ENCODE measurements at regions not wholly inside any gene's neighbourhood (a gene's known extent, or its start where the extent isn't known, plus 50 kb on each side); places are given as distances from the start of the nearest gene placed in this dataset.
"Not testable (repeated sequence)": the region's sequence is repeated elsewhere in the genome, so short reads cannot be mapped to it uniquely, and the experiment has no call there.

DNA sequence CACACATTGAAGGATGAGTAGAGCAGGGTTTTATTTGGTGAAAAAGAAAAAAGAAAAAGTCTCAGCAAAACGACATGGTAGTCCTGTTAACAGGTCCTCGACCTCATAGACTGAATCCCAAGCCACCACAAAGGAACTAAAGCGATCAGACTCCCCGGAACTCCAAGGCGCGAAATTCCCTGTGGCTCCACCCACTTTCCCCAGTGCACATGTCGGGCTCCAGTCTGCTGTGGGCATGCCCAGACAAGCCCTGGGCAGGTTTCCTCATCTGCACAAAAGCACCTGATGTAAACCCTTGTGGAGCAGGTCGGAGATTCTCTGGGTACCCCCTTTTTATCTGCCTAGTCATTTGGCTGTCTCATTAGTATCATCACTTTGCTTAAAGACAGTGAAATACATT, 170.7 kb upstream of the FSIP2 start:
- no peak for ATAC-seq
- TF ChIP-seq ISL1 (CRISPR knock-in tag; IDR thresholded peaks at IDR 0.05) (no peak), PPARA (CRISPR knock-in tag; IDR thresholded peaks at IDR 0.05; ENCODE audit: borderline replicate concordance) (no peak), ESRRG (CRISPR knock-in tag; IDR thresholded peaks at IDR 0.05) (no peak), ZNF565 (CRISPR knock-in tag; conservative IDR thresholded peaks at IDR 0.05; ENCODE audit: low read depth) (no peak), ARNTL (CRISPR knock-in tag; IDR thresholded peaks at IDR 0.05; ENCODE audit: borderline replicate concordance, low read depth) (no peak), TOX (CRISPR knock-in tag; IDR thresholded peaks at IDR 0.05; ENCODE audit: borderline replicate concordance) (no peak)
- TF ChIP-seq, protein P1, sequence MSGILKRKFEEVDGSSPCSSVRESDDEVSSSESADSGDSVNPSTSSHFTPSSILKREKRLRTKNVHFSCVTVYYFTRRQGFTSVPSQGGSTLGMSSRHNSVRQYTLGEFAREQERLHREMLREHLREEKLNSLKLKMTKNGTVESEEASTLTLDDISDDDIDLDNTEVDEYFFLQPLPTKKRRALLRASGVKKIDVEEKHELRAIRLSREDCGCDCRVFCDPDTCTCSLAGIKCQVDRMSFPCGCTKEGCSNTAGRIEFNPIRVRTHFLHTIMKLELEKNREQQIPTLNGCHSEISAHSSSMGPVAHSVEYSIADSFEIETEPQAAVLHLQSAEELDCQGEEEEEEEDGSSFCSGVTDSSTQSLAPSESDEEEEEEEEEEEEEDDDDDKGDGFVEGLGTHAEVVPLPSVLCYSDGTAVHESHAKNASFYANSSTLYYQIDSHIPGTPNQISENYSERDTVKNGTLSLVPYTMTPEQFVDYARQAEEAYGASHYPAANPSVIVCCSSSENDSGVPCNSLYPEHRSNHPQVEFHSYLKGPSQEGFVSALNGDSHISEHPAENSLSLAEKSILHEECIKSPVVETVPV (CRISPR knock-in tag; IDR thresholded peaks at IDR 0.05), result no peak

DNA sequence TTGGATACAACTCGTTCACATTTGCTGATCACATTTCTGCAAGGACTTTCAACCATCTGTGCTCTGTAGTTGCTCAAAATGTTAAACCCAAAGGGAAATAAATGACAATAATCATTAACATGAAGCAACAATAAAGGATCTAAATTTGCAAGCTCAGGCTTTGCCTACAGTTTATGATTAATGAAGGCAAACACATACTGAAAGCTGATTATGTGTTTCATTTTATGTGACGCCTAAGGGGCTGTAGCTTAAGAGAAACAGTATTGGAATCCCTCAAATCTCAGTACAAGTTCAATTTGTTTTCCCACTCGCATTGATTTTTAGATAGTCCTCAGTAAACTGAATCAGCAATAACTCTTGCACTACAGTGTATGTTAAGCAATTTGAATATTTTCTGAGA, 160.3 kb upstream of the FSIP2 start:
- TF ChIP-seq, protein P2, sequence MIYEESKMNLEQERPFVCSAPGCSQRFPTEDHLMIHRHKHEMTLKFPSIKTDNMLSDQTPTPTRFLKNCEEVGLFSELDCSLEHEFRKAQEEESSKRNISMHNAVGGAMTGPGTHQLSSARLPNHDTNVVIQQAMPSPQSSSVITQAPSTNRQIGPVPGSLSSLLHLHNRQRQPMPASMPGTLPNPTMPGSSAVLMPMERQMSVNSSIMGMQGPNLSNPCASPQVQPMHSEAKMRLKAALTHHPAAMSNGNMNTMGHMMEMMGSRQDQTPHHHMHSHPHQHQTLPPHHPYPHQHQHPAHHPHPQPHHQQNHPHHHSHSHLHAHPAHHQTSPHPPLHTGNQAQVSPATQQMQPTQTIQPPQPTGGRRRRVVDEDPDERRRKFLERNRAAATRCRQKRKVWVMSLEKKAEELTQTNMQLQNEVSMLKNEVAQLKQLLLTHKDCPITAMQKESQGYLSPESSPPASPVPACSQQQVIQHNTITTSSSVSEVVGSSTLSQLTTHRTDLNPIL (CRISPR knock-in tag; IDR thresholded peaks at IDR 0.05; ENCODE audit: low read depth), result no peak
- TF ChIP-seq ESRRG (CRISPR knock-in tag; IDR thresholded peaks at IDR 0.05), result no peak
- TF ChIP-seq OSR1 (CRISPR knock-in tag; IDR thresholded peaks at IDR 0.05), result no peak
- TF ChIP-seq ZNF565 (CRISPR knock-in tag; conservative IDR thresholded peaks at IDR 0.05; ENCODE audit: low read depth), result no peak
- TF ChIP-seq, protein P1 (CRISPR knock-in tag; IDR thresholded peaks at IDR 0.05), result no peak
- no peak for TF ChIP-seq ZFP30 (CRISPR knock-in tag; IDR thresholded peaks at IDR 0.05)
- TF ChIP-seq ARNTL (CRISPR knock-in tag; IDR thresholded peaks at IDR 0.05; ENCODE audit: borderline replicate concordance, low read depth), result no peak
- no peak for TF ChIP-seq CSDC2 (CRISPR knock-in tag; IDR thresholded peaks at IDR 0.05)
- no peak for TF ChIP-seq ISL1 (CRISPR knock-in tag; IDR thresholded peaks at IDR 0.05)
- no peak for TF ChIP-seq BACH2 (CRISPR knock-in tag; IDR thresholded peaks at IDR 0.05; ENCODE audit: borderline replicate concordance)
- TF ChIP-seq, protein P3, sequence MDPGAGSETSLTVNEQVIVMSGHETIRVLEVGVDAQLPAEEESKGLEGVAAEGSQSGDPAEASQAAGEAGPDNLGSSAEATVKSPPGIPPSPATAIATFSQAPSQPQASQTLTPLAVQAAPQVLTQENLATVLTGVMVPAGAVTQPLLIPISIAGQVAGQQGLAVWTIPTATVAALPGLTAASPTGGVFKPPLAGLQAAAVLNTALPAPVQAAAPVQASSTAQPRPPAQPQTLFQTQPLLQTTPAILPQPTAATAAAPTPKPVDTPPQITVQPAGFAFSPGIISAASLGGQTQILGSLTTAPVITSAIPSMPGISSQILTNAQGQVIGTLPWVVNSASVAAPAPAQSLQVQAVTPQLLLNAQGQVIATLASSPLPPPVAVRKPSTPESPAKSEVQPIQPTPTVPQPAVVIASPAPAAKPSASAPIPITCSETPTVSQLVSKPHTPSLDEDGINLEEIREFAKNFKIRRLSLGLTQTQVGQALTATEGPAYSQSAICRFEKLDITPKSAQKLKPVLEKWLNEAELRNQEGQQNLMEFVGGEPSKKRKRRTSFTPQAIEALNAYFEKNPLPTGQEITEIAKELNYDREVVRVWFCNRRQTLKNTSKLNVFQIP (CRISPR knock-in tag; IDR thresholded peaks at IDR 0.05; ENCODE audit: borderline replicate concordance, low read depth), result no peak
- TF ChIP-seq TOX (CRISPR knock-in tag; IDR thresholded peaks at IDR 0.05; ENCODE audit: borderline replicate concordance), result no peak
- no peak for TF ChIP-seq ZNF70 (CRISPR knock-in tag; IDR thresholded peaks at IDR 0.05)
- no peak for TF ChIP-seq ZFP3 (CRISPR knock-in tag; IDR thresholded peaks at IDR 0.05)
- TF ChIP-seq PPARA (CRISPR knock-in tag; IDR thresholded peaks at IDR 0.05; ENCODE audit: borderline replicate concordance), result no peak
- no peak for TF ChIP-seq GLIS3 (CRISPR knock-in tag; IDR thresholded peaks at IDR 0.05)
- no peak for TF ChIP-seq ZC3H10 (CRISPR knock-in tag; IDR thresholded peaks at IDR 0.05)
- ATAC-seq, result no peak

DNA sequence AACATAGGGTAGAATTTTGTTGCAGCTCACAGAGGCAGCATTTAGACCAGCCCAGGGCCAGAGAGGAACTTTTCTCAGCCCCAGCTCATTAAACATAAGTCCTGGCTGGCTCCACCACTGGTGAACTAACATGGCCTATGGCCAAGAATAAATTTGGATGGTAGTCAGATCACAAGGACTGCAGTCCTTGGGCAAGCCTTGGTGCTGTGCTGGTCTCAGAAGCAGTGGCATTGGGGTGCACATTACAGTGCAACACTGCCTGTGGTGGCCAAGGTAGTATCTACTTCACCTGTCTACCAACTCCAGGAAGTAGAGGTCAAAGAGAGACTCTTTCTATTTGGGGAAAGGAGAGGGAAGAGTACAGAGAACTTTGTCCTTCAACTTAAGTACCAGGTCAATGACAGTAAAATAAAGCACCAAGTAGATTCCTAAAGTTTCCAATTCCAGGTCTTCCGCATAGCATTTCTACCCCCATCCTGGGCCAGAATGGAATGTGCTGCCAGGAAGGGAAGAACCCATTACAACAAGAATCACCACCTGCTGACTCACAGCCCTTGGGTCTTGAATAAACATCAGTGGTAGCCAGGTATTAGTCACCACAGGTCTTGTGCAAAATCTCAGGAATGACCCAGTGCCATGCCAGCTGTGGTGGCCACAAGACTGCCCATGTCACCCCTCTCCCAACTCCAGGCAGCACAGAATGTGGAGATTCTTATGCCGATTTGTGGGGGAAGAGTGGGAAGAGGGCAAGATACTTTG, 155.4 kb upstream of the FSIP2 start:
- no peak for ATAC-seq
- TF ChIP-seq PPARA (CRISPR knock-in tag; IDR thresholded peaks at IDR 0.05; ENCODE audit: borderline replicate concordance) (no peak), ISL1 (CRISPR knock-in tag; IDR thresholded peaks at IDR 0.05) (no peak), TCF4 (CRISPR knock-in tag; IDR thresholded peaks at IDR 0.05; ENCODE audit: borderline replicate concordance) (no peak), CSDC2 (CRISPR knock-in tag; IDR thresholded peaks at IDR 0.05) (no peak), ZFP3 (CRISPR knock-in tag; IDR thresholded peaks at IDR 0.05) (no peak), TOX (CRISPR knock-in tag; IDR thresholded peaks at IDR 0.05; ENCODE audit: borderline replicate concordance) (no peak), ZNF565 (CRISPR knock-in tag; conservative IDR thresholded peaks at IDR 0.05; ENCODE audit: low read depth) (no peak)
- TF ChIP-seq, protein P3 (CRISPR knock-in tag; IDR thresholded peaks at IDR 0.05; ENCODE audit: borderline replicate concordance, low read depth), result no peak
- TF ChIP-seq, protein P4, sequence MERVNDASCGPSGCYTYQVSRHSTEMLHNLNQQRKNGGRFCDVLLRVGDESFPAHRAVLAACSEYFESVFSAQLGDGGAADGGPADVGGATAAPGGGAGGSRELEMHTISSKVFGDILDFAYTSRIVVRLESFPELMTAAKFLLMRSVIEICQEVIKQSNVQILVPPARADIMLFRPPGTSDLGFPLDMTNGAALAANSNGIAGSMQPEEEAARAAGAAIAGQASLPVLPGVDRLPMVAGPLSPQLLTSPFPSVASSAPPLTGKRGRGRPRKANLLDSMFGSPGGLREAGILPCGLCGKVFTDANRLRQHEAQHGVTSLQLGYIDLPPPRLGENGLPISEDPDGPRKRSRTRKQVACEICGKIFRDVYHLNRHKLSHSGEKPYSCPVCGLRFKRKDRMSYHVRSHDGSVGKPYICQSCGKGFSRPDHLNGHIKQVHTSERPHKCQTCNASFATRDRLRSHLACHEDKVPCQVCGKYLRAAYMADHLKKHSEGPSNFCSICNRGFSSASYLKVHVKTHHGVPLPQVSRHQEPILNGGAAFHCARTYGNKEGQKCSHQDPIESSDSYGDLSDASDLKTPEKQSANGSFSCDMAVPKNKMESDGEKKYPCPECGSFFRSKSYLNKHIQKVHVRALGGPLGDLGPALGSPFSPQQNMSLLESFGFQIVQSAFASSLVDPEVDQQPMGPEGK (CRISPR knock-in tag; IDR thresholded peaks at IDR 0.05; ENCODE audit: borderline replicate concordance), result no peak
- TF ChIP-seq, protein P2 (CRISPR knock-in tag; IDR thresholded peaks at IDR 0.05; ENCODE audit: low read depth), result no peak
- TF ChIP-seq, protein P5, sequence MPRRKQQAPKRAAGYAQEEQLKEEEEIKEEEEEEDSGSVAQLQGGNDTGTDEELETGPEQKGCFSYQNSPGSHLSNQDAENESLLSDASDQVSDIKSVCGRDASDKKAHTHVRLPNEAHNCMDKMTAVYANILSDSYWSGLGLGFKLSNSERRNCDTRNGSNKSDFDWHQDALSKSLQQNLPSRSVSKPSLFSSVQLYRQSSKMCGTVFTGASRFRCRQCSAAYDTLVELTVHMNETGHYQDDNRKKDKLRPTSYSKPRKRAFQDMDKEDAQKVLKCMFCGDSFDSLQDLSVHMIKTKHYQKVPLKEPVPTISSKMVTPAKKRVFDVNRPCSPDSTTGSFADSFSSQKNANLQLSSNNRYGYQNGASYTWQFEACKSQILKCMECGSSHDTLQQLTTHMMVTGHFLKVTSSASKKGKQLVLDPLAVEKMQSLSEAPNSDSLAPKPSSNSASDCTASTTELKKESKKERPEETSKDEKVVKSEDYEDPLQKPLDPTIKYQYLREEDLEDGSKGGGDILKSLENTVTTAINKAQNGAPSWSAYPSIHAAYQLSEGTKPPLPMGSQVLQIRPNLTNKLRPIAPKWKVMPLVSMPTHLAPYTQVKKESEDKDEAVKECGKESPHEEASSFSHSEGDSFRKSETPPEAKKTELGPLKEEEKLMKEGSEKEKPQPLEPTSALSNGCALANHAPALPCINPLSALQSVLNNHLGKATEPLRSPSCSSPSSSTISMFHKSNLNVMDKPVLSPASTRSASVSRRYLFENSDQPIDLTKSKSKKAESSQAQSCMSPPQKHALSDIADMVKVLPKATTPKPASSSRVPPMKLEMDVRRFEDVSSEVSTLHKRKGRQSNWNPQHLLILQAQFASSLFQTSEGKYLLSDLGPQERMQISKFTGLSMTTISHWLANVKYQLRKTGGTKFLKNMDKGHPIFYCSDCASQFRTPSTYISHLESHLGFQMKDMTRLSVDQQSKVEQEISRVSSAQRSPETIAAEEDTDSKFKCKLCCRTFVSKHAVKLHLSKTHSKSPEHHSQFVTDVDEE (CRISPR knock-in tag; IDR thresholded peaks at IDR 0.05), result no peak

DNA sequence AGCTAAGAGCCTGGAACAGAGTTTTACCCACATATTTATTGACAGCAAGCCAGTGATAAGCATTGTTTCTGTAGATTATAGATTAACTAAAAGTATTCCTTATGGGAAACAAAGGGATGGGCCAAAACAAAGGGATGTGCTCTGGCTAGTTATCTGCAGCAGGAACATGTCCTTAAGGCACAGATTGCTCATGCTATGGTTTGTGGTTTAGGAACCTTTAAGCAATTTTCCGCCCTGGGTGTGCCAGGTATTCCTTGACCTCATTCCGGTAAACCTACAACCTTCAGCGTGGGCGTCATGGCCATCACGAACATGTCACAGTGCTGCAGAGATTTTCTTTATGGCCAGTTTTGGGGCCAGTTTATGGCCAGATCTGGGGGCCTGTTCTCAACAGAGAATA, 153.4 kb upstream of the FSIP2 start:
- ATAC-seq, result not testable (repeated sequence)

Measured in SK-N-SH treated with all-trans-retinoic acid at 6 μM for 48 hours (cell line).